Fibroblast of lung (primary cell): ENCODE measurements at regions not wholly inside any gene's neighbourhood (a gene's known extent, or its start where the extent isn't known, plus 50 kb on each side); places are given as distances from the start of the nearest gene placed in this dataset.

Source experiments
- DNase-seq, 2 donors: peaks; one replicate each; pipeline versions ENCODE4 v3.0.0 to v3.0.0-alpha.2; 2010; ENCODE audit warnings: low read depth in 2 of 2
- H2AFZ ChIP-seq: 2 replicates; pipeline ENCODE4 v1.5.1; 2012; ENCODE audit warnings: low read length, control low read depth, inconsistent platforms
- H3K27ac ChIP-seq: 2 replicates; pipeline ENCODE4 v1.5.1; 2011; ENCODE audit warnings: low read length, control low read depth; ENCODE audit not compliant: insufficient read depth
- H3K27me3 ChIP-seq: 2 replicates; pipeline ENCODE4 v1.5.1; 2011; ENCODE audit warnings: mild to moderate bottlenecking, low read length; ENCODE audit not compliant: control insufficient read depth, insufficient read depth
- H3K36me3 ChIP-seq: 2 replicates; pipeline ENCODE4 v1.5.1; 2011; ENCODE audit warnings: low read length; ENCODE audit not compliant: control insufficient read depth, insufficient read depth
- H3K4me1 ChIP-seq: 2 replicates; pipeline ENCODE4 v1.5.1; 2011; ENCODE audit warnings: low read length; ENCODE audit not compliant: control insufficient read depth, insufficient read depth; ENCODE audit errors: extremely low read depth
- H3K4me2 ChIP-seq: 2 replicates; pipeline ENCODE4 v1.5.1; 2011; ENCODE audit warnings: low read length, control low read depth; ENCODE audit not compliant: insufficient read depth; ENCODE audit errors: extremely low read depth
- H3K4me3 ChIP-seq, 4 experiments: fragments of 200-600 bp in 1 of 4; sonication (generic) in 1 of 4; replicated peaks in 1 of 4; 2 replicates each; pipeline ENCODE4 v1.5.1; 2011 to 2016; ENCODE audit warnings: low read length in 4 of 4, low read depth in 3 of 4, mild to moderate bottlenecking in 3 of 4, control low read depth in 2 of 4, inconsistent platforms in 1 of 4, mixed read lengths in 1 of 4; ENCODE audit not compliant: insufficient read depth in 1 of 4; ENCODE audit errors: control extremely low read depth in 1 of 4
- H3K79me2 ChIP-seq: 2 replicates; pipeline ENCODE4 v1.5.1; 2012; ENCODE audit warnings: mild to moderate bottlenecking, low read length, inconsistent platforms; ENCODE audit not compliant: control insufficient read depth, insufficient read depth
- H3K9ac ChIP-seq: 2 replicates; pipeline ENCODE4 v1.5.1; 2011; ENCODE audit warnings: mild to moderate bottlenecking, low read length, control low read depth; ENCODE audit not compliant: insufficient read depth
- H3K9me3 ChIP-seq: 2 replicates; pipeline ENCODE4 v1.5.1; 2012; ENCODE audit warnings: low read depth, low read length; ENCODE audit not compliant: control insufficient read depth, insufficient read depth
- H4K20me1 ChIP-seq: 2 replicates; pipeline ENCODE4 v1.5.1; 2011; ENCODE audit warnings: low read length; ENCODE audit not compliant: control insufficient read depth, insufficient read depth; ENCODE audit errors: extremely low read depth
- CTCF ChIP-seq, 2 donors: IDR thresholded peaks in 1 of 2; conservative IDR thresholded peaks in 1 of 2; 1 replicate in 1 of 2; 2 replicates in 1 of 2; pipeline ENCODE4 v1.5.1; 2011 to 2012; ENCODE audit warnings: low read length in 2 of 2, control low read depth in 1 of 2, inconsistent platforms in 1 of 2, low read depth in 1 of 2, mild to moderate bottlenecking in 1 of 2
- EZH2 ChIP-seq: IDR thresholded peaks from 2 replicates; pipeline ENCODE4 v1.5.1; 2012; ENCODE audit warnings: low read length, control low read depth, mild to moderate bottlenecking; ENCODE audit errors: missing control alignments

GRCh38 chr5:107766972-107767371 lies 96.2 kb upstream of the EFNA5 start:
- no peak for DNase-seq
- H3K36me3 ChIP-seq: no peaks in the 10 kb centered on the region
- no peak overlapping the region for H3K4me3 ChIP-seq
- no peaks in the 10 kb centered on the region for H3K79me2 ChIP-seq
- H3K9me3 ChIP-seq: no peaks in the 10 kb centered on the region
- H2AFZ ChIP-seq: no peak overlapping the region
- no peaks in the 10 kb centered on the region for H3K4me1 ChIP-seq
- no peak overlapping the region for H3K4me2 ChIP-seq
- H3K27me3 ChIP-seq: no peaks in the 10 kb centered on the region
- TF ChIP-seq CTCF (conservative IDR thresholded peaks at IDR 0.05 in 1 of 2, IDR thresholded peaks at IDR 0.05 in 1 of 2; ENCODE audit: low read depth in 1 of 2, low read length in 2 of 2) (no peak), EZH2 (no peak)
- H3K27ac ChIP-seq: no peak overlapping the region
- H3K9ac ChIP-seq: no peak overlapping the region
- no peaks in the 10 kb centered on the region for H4K20me1 ChIP-seq

GRCh38 chr5:107766439-107766838 lies 95.7 kb upstream of the EFNA5 start:
- TF ChIP-seq CTCF (conservative IDR thresholded peaks at IDR 0.05 in 1 of 2, IDR thresholded peaks at IDR 0.05 in 1 of 2; ENCODE audit: low read depth in 1 of 2, low read length in 2 of 2): no peak
- no peak for TF ChIP-seq EZH2
- no peaks in the 10 kb centered on the region for H3K9me3 ChIP-seq

GRCh38 chr5:107765805-107766063 lies 95.0 kb upstream of the EFNA5 start:
- H3K79me2 ChIP-seq: no peaks in the 10 kb centered on the region
- H3K27me3 ChIP-seq: no peaks in the 10 kb centered on the region
- no peak overlapping the region for H2AFZ ChIP-seq
- H3K9me3 ChIP-seq: no peaks in the 10 kb centered on the region
- no peak for DNase-seq
- H3K4me2 ChIP-seq: no peak overlapping the region
- H3K27ac ChIP-seq: no peak overlapping the region
- no peak overlapping the region for H3K4me3 ChIP-seq
- H3K36me3 ChIP-seq: no peaks in the 10 kb centered on the region
- TF ChIP-seq EZH2: no peak
- no peak for TF ChIP-seq CTCF (conservative IDR thresholded peaks at IDR 0.05 in 1 of 2, IDR thresholded peaks at IDR 0.05 in 1 of 2; ENCODE audit: low read depth in 1 of 2, low read length in 2 of 2)
- H3K4me1 ChIP-seq: no peaks in the 10 kb centered on the region
- H4K20me1 ChIP-seq: no peaks in the 10 kb centered on the region
- H3K9ac ChIP-seq: no peak overlapping the region

More at GRCh38 chr5:107766439-107766838, 95.7 kb upstream of the EFNA5 start:
- H3K4me2 ChIP-seq: no peak overlapping the region
- H3K27ac ChIP-seq: no peak overlapping the region
- H3K4me1 ChIP-seq: no peaks in the 10 kb centered on the region
- no peaks in the 10 kb centered on the region for H3K36me3 ChIP-seq
- H3K4me3 ChIP-seq: no peak overlapping the region
- no peaks in the 10 kb centered on the region for H3K27me3 ChIP-seq
- H3K79me2 ChIP-seq: no peaks in the 10 kb centered on the region
- DNase-seq: no peak
- no peaks in the 10 kb centered on the region for H4K20me1 ChIP-seq
- no peak overlapping the region for H3K9ac ChIP-seq
- no peak overlapping the region for H2AFZ ChIP-seq
